Pancreas (tissue), 10 donors: ENCODE measurements at regions not wholly inside any gene's neighbourhood (a gene's known extent, or its start where the extent isn't known, plus 50 kb on each side); places are given as distances from the start of the nearest gene placed in this dataset.
A peak's percentile ranks its signal among the peaks of the same experiment; 100 is the strongest.

Source experiments
- ATAC-seq, 4 donors: fragments of 200-7000 bp; cut with Tn5 transposase; one replicate each; pipeline versions ENCODE4 v1.8.0 to v1.9.1; 2020; ENCODE audit warnings: mild to moderate bottlenecking in 4 of 4, moderate library complexity in 4 of 4
- DNase-seq, 6 donors: peaks; one replicate each; pipeline ENCODE4 v3.0.0-alpha.2; 2020
- FAIRE-seq: peaks from 2 replicates; lab custom pipeline; 2012; peaks lifted over from hg19 to GRCh38; lab: Jason Lieb, UNC
- H3K27ac ChIP-seq, 4 donors: fragments of 200-600 bp; sonication (generic); 1 replicate in 3 of 4; 2 replicates in 1 of 4; pipeline versions ENCODE4 v1.5.0 to v1.8.0; 2020
- H3K27me3 ChIP-seq, 4 donors: fragments of 200-600 bp; one replicate each; pipeline ENCODE4 v1.8.0; 2021
- H3K36me3 ChIP-seq, 3 donors: fragments of 200-600 bp; sonication (generic) in 1 of 3; one replicate each; pipeline versions ENCODE4 v1.5.0 to v1.8.0; 2020 to 2021
- H3K4me1 ChIP-seq, 3 donors: fragments of 200-600 bp; one replicate each; pipeline ENCODE4 v1.8.0; 2021
- H3K4me3 ChIP-seq, 4 donors: fragments of 200-600 bp; sonication (generic) in 2 of 4; one replicate each; pipeline versions ENCODE4 v1.5.0 to v1.8.0; 2020 to 2021
- H3K9me3 ChIP-seq, 4 donors: fragments of 200-600 bp; one replicate each; pipeline ENCODE4 v1.8.0; 2021
- WGBS, 2 donors: extraction: QIAGEN DNeasy Blood & Tissue Kit; methylation state at CpG; one replicate each; pipeline ENCODE4 v1.1.7; 2013; 5-methylcytosine and 5-hydroxymethylcytosine counted together
- intact Hi-C, 3 donors: fragments of 100-400 bp; cut with DNase I; formaldehyde crosslinking; loops; one replicate each; pipeline versions ENCODE4 v1.11.1 to v1.14.2; 2022
- TF ChIP-seq, protein P1 (sequence below), 4 donors: fragments of 200-600 bp; sonication (generic) in 3 of 4; IDR thresholded peaks; one replicate each; pipeline versions ENCODE4 v1.5.0 to v1.8.0; 2021; ENCODE audit warnings: antibody characterized with exemption in 4 of 4
- donor health status: healthy with polysubstance abuse.
- donor health status: DM: no; HTN: no; CAD: no; lungs with moderate emphysema.
- donor health status: DM: no; HTN: no; CAD: no.
- donor health status: control.
- donor health status: control.
- donor health status: Bipolar disorder and iron deficiency.
- donor health status: DM: yes; HTN: yes; CAD: no.
- donor health status: DM: no; HTN: no; CAD: no.
- donor health status: DM: no; HTN: no; CAD: no.
- donor health status: DM: yes; HTN: yes; CAD: no.

- Histone ChIP-seq H3K4me1 (no peaks in the 10 kb centered on the region), H3K36me3 (no peaks in the 10 kb centered on the region), H3K27me3 (no peaks in the 10 kb centered on the region), H3K27ac (no peak overlapping the region), H3K4me3 (no peak overlapping the region), H3K9me3 (no peaks in the 10 kb centered on the region)
- intact Hi-C loops, result no loop called here
- DNase-seq (no peak), FAIRE-seq (no peak), ATAC-seq (no peak)
- TF ChIP-seq, protein P1, sequence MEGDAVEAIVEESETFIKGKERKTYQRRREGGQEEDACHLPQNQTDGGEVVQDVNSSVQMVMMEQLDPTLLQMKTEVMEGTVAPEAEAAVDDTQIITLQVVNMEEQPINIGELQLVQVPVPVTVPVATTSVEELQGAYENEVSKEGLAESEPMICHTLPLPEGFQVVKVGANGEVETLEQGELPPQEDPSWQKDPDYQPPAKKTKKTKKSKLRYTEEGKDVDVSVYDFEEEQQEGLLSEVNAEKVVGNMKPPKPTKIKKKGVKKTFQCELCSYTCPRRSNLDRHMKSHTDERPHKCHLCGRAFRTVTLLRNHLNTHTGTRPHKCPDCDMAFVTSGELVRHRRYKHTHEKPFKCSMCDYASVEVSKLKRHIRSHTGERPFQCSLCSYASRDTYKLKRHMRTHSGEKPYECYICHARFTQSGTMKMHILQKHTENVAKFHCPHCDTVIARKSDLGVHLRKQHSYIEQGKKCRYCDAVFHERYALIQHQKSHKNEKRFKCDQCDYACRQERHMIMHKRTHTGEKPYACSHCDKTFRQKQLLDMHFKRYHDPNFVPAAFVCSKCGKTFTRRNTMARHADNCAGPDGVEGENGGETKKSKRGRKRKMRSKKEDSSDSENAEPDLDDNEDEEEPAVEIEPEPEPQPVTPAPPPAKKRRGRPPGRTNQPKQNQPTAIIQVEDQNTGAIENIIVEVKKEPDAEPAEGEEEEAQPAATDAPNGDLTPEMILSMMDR (IDR thresholded peaks at IDR 0.05), result no peak
Measured at GRCh38 chr5:125257997-125258396, 511.6 kb upstream of the ZNF608 start.

DNA sequence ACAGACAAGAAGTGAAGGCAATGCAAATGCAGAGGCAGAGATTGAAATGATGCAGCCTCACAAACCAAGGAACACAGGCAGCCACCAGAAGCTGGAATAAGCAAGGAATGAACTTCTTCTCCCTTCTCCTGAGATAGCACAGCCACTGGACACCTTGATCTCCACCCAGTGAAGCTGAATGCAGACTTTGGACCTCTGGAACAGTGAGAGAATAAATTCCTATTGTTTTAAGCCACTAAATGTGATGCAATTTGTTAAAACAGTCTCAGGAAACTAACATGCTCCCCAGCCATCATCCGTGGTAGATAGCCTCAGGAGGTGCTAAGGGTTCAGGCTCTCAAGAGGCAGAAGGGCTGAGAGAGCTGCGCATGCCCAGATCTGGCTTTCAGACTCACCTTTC lies 512.2 kb upstream of the ZNF608 start:
- FAIRE-seq, result no peak
- Histone ChIP-seq H3K4me3 (no peak overlapping the region), H3K27ac (no peak overlapping the region), H3K36me3 (no peaks in the 10 kb centered on the region), H3K9me3 (no peaks in the 10 kb centered on the region), H3K4me1 (no peaks in the 10 kb centered on the region), H3K27me3 (no peaks in the 10 kb centered on the region)
- intact Hi-C loops, result no loop called here
- no peak for ATAC-seq
- 58% methylated on average over 2 of the region's 2 CpGs for WGBS, 2 donors
- TF ChIP-seq, protein P1 (IDR thresholded peaks at IDR 0.05), result no peak
- no peak for DNase-seq

- no peaks in the 10 kb centered on the region for H3K9me3 ChIP-seq
- H3K4me1 ChIP-seq, result no peaks in the 10 kb centered on the region
- 69 to 92% methylated on average over 2 of the region's 2 CpGs for WGBS, 2 donors
- H3K27me3 ChIP-seq, result no peaks in the 10 kb centered on the region
- intact Hi-C loops, result no loop called here
- ATAC-seq, result no peak
- no peaks in the 10 kb centered on the region for H3K36me3 ChIP-seq
- TF ChIP-seq, protein P1 (IDR thresholded peaks at IDR 0.05), result no peak
- H3K27ac ChIP-seq, result no peak overlapping the region
- no peak for DNase-seq
- H3K4me3 ChIP-seq, result no peak overlapping the region
- FAIRE-seq, result peak; percentile 9
Measured at GRCh38 chr5:125261505-125262250, 515.2 kb upstream of the ZNF608 start.

GRCh38 chr5:125262782-125263181 lies 516.3 kb upstream of the ZNF608 start:
- ATAC-seq (no peak), DNase-seq (no peak), FAIRE-seq (no peak)
- Histone ChIP-seq H3K4me1 (no peaks in the 10 kb centered on the region), H3K9me3 (no peaks in the 10 kb centered on the region), H3K27ac (no peak overlapping the region), H3K4me3 (no peak overlapping the region), H3K27me3 (no peaks in the 10 kb centered on the region), H3K36me3 (no peaks in the 10 kb centered on the region)
- intact Hi-C loops, result no loop called here
- WGBS, 2 donors, result 84 to 85% methylated on average over 4 of the region's 4 CpGs
- TF ChIP-seq, protein P1 (IDR thresholded peaks at IDR 0.05), result no peak

DNA sequence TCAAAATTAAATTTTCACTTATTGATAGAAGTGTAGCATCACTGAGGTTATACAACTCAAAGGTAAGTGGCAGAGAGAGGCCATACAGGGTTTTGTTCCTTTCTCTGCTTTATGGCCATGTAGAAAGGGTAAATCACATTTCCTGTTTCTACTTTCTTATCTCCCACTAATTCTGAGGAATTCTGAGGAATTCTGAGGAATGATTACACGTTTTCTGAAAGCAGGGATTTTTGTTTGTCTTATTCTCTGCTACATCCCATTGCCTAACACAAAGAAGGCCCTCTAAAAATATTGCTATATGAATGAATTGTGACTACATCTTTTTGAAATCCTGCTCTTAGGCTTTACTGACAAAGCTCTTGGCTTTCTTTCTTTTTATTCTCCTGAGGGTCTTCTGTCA lies 516.9 kb upstream of the ZNF608 start:
- no peak for FAIRE-seq
- no peak overlapping the region for H3K27ac ChIP-seq
- TF ChIP-seq, protein P1 (IDR thresholded peaks at IDR 0.05), result no peak
- no peak for DNase-seq
- WGBS, 2 donors, result 54 to 63% methylated on average over 1 of the region's 1 CpG
- ATAC-seq, result no peak
- intact Hi-C loops, result no loop called here
- H3K9me3 ChIP-seq, result no peaks in the 10 kb centered on the region
- no peaks in the 10 kb centered on the region for H3K4me1 ChIP-seq
- no peaks in the 10 kb centered on the region for H3K27me3 ChIP-seq
- no peaks in the 10 kb centered on the region for H3K36me3 ChIP-seq
- H3K4me3 ChIP-seq, result no peak overlapping the region
